ENCODE measurements at regions not wholly inside any gene's neighbourhood (a gene's known extent, or its start where the extent isn't known, plus 50 kb on each side); places are given as distances from the start of the nearest gene placed in this dataset.

DNA sequence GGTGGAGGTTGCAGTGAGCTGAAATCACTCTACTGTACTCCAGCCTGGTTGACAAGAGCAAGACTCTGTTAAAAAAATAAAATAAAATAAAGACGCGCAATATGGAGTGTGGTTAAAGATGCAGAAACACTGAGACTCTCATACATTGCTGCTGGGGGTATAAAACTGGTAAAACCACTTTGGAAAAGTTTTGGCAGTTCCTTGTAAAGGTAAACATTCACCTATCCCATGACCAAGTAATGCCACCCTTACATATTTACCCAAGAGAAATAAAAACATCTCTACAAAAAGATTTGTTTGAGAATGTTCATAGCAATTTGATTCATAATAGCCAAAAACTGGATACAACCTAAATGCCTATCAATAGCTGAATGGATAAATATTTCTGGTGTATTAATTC lies 398.5 kb downstream of the PDCD6IP start:
- no peak for TF ChIP-seq POLR2A (IDR thresholded peaks at IDR 0.05; ENCODE audit: low read depth, low read length)
- no peak for TF ChIP-seq POLR2AphosphoS5 (IDR thresholded peaks at IDR 0.05; ENCODE audit: low read depth, low read length)
- no peak for TF ChIP-seq SPI1 (IDR thresholded peaks at IDR 0.05; ENCODE audit: low read depth, low read length)
- no peak for TF ChIP-seq TAF1 (IDR thresholded peaks at IDR 0.05; ENCODE audit: low read depth, low read length)
